Mucosa of descending colon (tissue), 3 donors: ENCODE measurements at regions not wholly inside any gene's neighbourhood (a gene's known extent, or its start where the extent isn't known, plus 50 kb on each side); places are given as distances from the start of the nearest gene placed in this dataset.

ENCODE experiments used
- ATAC-seq: fragments of 200-7000 bp; cut with Tn5 transposase; one replicate; pipeline ENCODE4 v1.9.1; 2020; ENCODE audit warnings: mild to moderate bottlenecking, moderate library complexity
- DNase-seq, 3 donors: peaks; one replicate each; pipeline ENCODE4 v3.0.0-alpha.2; 2020
- H3K36me3 ChIP-seq: fragments of 200-600 bp; one replicate; pipeline ENCODE4 v1.8.0; 2021; ENCODE audit warnings: low read depth, mild to moderate bottlenecking
- H3K4me1 ChIP-seq: fragments of 200-600 bp; one replicate; pipeline ENCODE4 v1.8.0; 2021; ENCODE audit warnings: low read depth, mild to moderate bottlenecking
- H3K4me3 ChIP-seq: fragments of 200-600 bp; one replicate; pipeline ENCODE4 v1.8.0; 2021; ENCODE audit warnings: mild to moderate bottlenecking
- H3K9me3 ChIP-seq: fragments of 200-600 bp; one replicate; pipeline ENCODE4 v1.8.0; 2021; ENCODE audit warnings: mild to moderate bottlenecking
- CTCF ChIP-seq: fragments of 200-600 bp; IDR thresholded peaks from one replicate; pipeline ENCODE4 v1.8.0; 2022; ENCODE audit warnings: antibody characterized with exemption, mild to moderate bottlenecking
- intact Hi-C, 2 donors: fragments of 100-400 bp; cut with DNase I in 1 of 2; cut with micrococcal nuclease in 1 of 2; formaldehyde crosslinking; loops; one replicate each; pipeline versions ENCODE4 v1.11.0 to v1.11.1; 2022; cut with DNase I, micrococcal nuclease
- donor health status: DM: no; HTN: no; CAD: no; lungs with moderate emphysema.
- donor health status: DM: no; HTN: no; CAD: no.
- donor health status: DM: no; HTN: yes; CAD: no.

GRCh38 chr3:113096188-113096892 lies 105.6 kb downstream of the GTPBP8 start:
- ATAC-seq (no peak), DNase-seq (no peak)
- intact Hi-C loops = no loop called here
- Histone ChIP-seq H3K9me3 (no peaks in the 10 kb centered on the region), H3K4me3 (no peak overlapping the region), H3K36me3 (no peaks in the 10 kb centered on the region), H3K4me1 (no peaks in the 10 kb centered on the region)
- TF ChIP-seq CTCF = no peak

GRCh38 chr3:113097960-113098447 lies 107.2 kb downstream of the GTPBP8 start:
- no peak for DNase-seq
- no peak for ATAC-seq
- no peak for TF ChIP-seq CTCF
- intact Hi-C loops = no loop called here
- Histone ChIP-seq H3K9me3 (no peaks in the 10 kb centered on the region), H3K4me3 (no peak overlapping the region), H3K4me1 (no peaks in the 10 kb centered on the region), H3K36me3 (no peaks in the 10 kb centered on the region)

GRCh38 chr3:113100063-113100462 lies 109.3 kb downstream of the GTPBP8 start:
- no peak for ATAC-seq
- intact Hi-C loops = no loop called here
- no peaks in the 10 kb centered on the region for H3K4me1 ChIP-seq

GRCh38 chr3:113103588-113103987 lies 107.8 kb upstream of the BOC start:
- Histone ChIP-seq H3K4me3 (no peak overlapping the region), H3K36me3 (no peaks in the 10 kb centered on the region), H3K4me1 (no peaks in the 10 kb centered on the region), H3K9me3 (no peaks in the 10 kb centered on the region)
- intact Hi-C loops = no loop called here
- DNase-seq (no peak), ATAC-seq (peak; percentile 76)
- TF ChIP-seq CTCF = no peak

More at GRCh38 chr3:113100063-113100462, 109.3 kb downstream of the GTPBP8 start:
- Histone ChIP-seq H3K36me3 (no peaks in the 10 kb centered on the region), H3K4me3 (no peak overlapping the region), H3K9me3 (no peaks in the 10 kb centered on the region)
- no peak for TF ChIP-seq CTCF
- DNase-seq = no peak

- no peaks in the 10 kb centered on the region for H3K4me1 ChIP-seq
- intact Hi-C loops = no loop called here
- H3K9me3 ChIP-seq = no peaks in the 10 kb centered on the region
- ATAC-seq = no peak
- TF ChIP-seq CTCF = no peak
- no peak for DNase-seq
- no peaks in the 10 kb centered on the region for H3K36me3 ChIP-seq
- H3K4me3 ChIP-seq = no peak overlapping the region
These were observed 106.8 kb upstream of the BOC start for GRCh38 chr3:113104357-113105092.
